ENCODE measurements at regions not wholly inside any gene's neighbourhood (a gene's known extent, or its start where the extent isn't known, plus 50 kb on each side); places are given as distances from the start of the nearest gene placed in this dataset.

GRCh38 chr3:95394286-95394685 lies 1331.4 kb downstream of the NSUN3 start:
- no peaks in the 10 kb centered on the region for H3K9me3 ChIP-seq (ENCODE audit: insufficient read depth, low read length)
- no peak for TF ChIP-seq EZH2phosphoT487 (IDR thresholded peaks at IDR 0.05; ENCODE audit: low read depth)
- no peak for TF ChIP-seq CTCF (IDR thresholded peaks at IDR 0.05; ENCODE audit: low read depth, low read length)
- H3K4me2 ChIP-seq (ENCODE audit: low read length) = no peak overlapping the region

GRCh38 chr3:95399585-95399984 lies 1336.7 kb downstream of the NSUN3 start:
- Histone ChIP-seq H3K4me1 (ENCODE audit: low read length) (no peaks in the 10 kb centered on the region), H3K9me3 (ENCODE audit: insufficient read depth, low read length) (no peaks in the 10 kb centered on the region), H3K27me3 (ENCODE audit: low read depth, low read length) (no peaks in the 10 kb centered on the region), H3K79me2 (ENCODE audit: low read length) (no peaks in the 10 kb centered on the region), H2AFZ (ENCODE audit: low read depth, low read length) (no peak overlapping the region), H3K4me2 (ENCODE audit: low read length) (no peak overlapping the region), H4K20me1 (ENCODE audit: insufficient read depth, low read length) (no peaks in the 10 kb centered on the region), H3K36me3 (replicated peaks; ENCODE audit: low read depth, low read length) (no peaks in the 10 kb centered on the region), H3K27ac (ENCODE audit: low read length) (no peak overlapping the region), H3K4me3 (ENCODE audit: low read length) (no peak overlapping the region), H3K9ac (ENCODE audit: low read length) (no peak overlapping the region)
- no peak for TF ChIP-seq EZH2phosphoT487 (IDR thresholded peaks at IDR 0.05; ENCODE audit: low read depth)
- no peak for TF ChIP-seq CTCF (IDR thresholded peaks at IDR 0.05; ENCODE audit: low read depth, low read length)

More at GRCh38 chr3:95394286-95394685, 1331.4 kb downstream of the NSUN3 start:
- no peak overlapping the region for H3K9ac ChIP-seq (ENCODE audit: low read length)
- no peak overlapping the region for H2AFZ ChIP-seq (ENCODE audit: low read depth, low read length)
- no peaks in the 10 kb centered on the region for H4K20me1 ChIP-seq (ENCODE audit: insufficient read depth, low read length)
- H3K27me3 ChIP-seq (ENCODE audit: low read depth, low read length) = no peaks in the 10 kb centered on the region
- H3K4me1 ChIP-seq (ENCODE audit: low read length) = no peaks in the 10 kb centered on the region
- no peaks in the 10 kb centered on the region for H3K36me3 ChIP-seq (replicated peaks; ENCODE audit: low read depth, low read length)
- H3K27ac ChIP-seq (ENCODE audit: low read length) = no peak overlapping the region
- no peaks in the 10 kb centered on the region for H3K79me2 ChIP-seq (ENCODE audit: low read length)
- no peak overlapping the region for H3K4me3 ChIP-seq (ENCODE audit: low read length)

- H4K20me1 ChIP-seq (ENCODE audit: insufficient read depth, low read length) = no peaks in the 10 kb centered on the region
Observed at GRCh38 chr3:95401693-95402092, 1338.8 kb downstream of the NSUN3 start.

GRCh38 chr3:95407709-95408463 lies 1345.0 kb downstream of the NSUN3 start:
- H3K36me3 ChIP-seq (replicated peaks; ENCODE audit: low read depth, low read length) = no peaks in the 10 kb centered on the region
- TF ChIP-seq CTCF (IDR thresholded peaks at IDR 0.05; ENCODE audit: low read depth, low read length) (no peak), EZH2phosphoT487 (IDR thresholded peaks at IDR 0.05; ENCODE audit: low read depth) (no peak)
- no peak overlapping the region for H3K9ac ChIP-seq (ENCODE audit: low read length)
- H3K4me2 ChIP-seq (ENCODE audit: low read length) = no peak overlapping the region
- H4K20me1 ChIP-seq (ENCODE audit: insufficient read depth, low read length) = no peaks in the 10 kb centered on the region
- H3K4me3 ChIP-seq (ENCODE audit: low read length) = no peak overlapping the region
- H3K27ac ChIP-seq (ENCODE audit: low read length) = no peak overlapping the region
- no peaks in the 10 kb centered on the region for H3K79me2 ChIP-seq (ENCODE audit: low read length)
- H3K9me3 ChIP-seq (ENCODE audit: insufficient read depth, low read length) = no peaks in the 10 kb centered on the region
- H3K27me3 ChIP-seq (ENCODE audit: low read depth, low read length) = no peaks in the 10 kb centered on the region
- H3K4me1 ChIP-seq (ENCODE audit: low read length) = no peaks in the 10 kb centered on the region
- H2AFZ ChIP-seq (ENCODE audit: low read depth, low read length) = no peak overlapping the region

More at GRCh38 chr3:95401693-95402092, 1338.8 kb downstream of the NSUN3 start:
- no peak overlapping the region for H3K4me2 ChIP-seq (ENCODE audit: low read length)
- no peaks in the 10 kb centered on the region for H3K9me3 ChIP-seq (ENCODE audit: insufficient read depth, low read length)
- no peak overlapping the region for H2AFZ ChIP-seq (ENCODE audit: low read depth, low read length)
- TF ChIP-seq EZH2phosphoT487 (IDR thresholded peaks at IDR 0.05; ENCODE audit: low read depth) (no peak), CTCF (IDR thresholded peaks at IDR 0.05; ENCODE audit: low read depth, low read length) (no peak)
- H3K27me3 ChIP-seq (ENCODE audit: low read depth, low read length) = no peaks in the 10 kb centered on the region
- H3K4me1 ChIP-seq (ENCODE audit: low read length) = no peaks in the 10 kb centered on the region
- no peaks in the 10 kb centered on the region for H3K79me2 ChIP-seq (ENCODE audit: low read length)
- H3K9ac ChIP-seq (ENCODE audit: low read length) = no peak overlapping the region
- no peaks in the 10 kb centered on the region for H3K36me3 ChIP-seq (replicated peaks; ENCODE audit: low read depth, low read length)
- no peak overlapping the region for H3K27ac ChIP-seq (ENCODE audit: low read length)
- no peak overlapping the region for H3K4me3 ChIP-seq (ENCODE audit: low read length)
